ENCODE measurements at regions not wholly inside any gene's neighbourhood (a gene's known extent, or its start where the extent isn't known, plus 50 kb on each side); places are given as distances from the start of the nearest gene placed in this dataset.

DNA sequence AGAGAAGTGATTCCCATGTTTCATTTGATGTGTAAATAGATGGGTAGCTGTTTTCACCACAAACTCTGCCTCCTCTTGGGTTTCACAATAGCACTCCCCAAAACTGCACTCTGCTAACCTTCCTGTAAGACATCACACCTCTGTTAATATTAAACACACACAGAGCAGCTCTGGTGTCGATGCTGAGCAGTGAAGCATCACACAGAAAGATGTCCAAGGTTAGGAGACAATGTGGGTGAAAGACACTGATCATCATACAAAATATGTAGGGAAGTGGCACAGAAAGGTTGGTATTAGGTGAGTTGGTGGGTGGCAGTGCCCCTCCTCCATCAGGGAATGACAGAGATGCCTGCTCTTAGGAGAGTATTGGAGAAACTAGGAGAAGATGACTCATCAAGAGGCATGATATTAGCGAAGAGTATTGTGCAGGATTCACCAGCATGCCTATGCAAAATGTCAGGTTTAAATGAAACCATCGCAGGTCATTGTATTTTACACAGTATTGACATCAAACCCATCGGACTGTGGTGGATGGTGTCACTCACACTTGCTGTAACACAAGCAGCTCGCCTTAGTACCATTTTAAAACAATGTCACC lies 199.7 kb downstream of the TBXT start:
- TF ChIP-seq, protein P1, sequence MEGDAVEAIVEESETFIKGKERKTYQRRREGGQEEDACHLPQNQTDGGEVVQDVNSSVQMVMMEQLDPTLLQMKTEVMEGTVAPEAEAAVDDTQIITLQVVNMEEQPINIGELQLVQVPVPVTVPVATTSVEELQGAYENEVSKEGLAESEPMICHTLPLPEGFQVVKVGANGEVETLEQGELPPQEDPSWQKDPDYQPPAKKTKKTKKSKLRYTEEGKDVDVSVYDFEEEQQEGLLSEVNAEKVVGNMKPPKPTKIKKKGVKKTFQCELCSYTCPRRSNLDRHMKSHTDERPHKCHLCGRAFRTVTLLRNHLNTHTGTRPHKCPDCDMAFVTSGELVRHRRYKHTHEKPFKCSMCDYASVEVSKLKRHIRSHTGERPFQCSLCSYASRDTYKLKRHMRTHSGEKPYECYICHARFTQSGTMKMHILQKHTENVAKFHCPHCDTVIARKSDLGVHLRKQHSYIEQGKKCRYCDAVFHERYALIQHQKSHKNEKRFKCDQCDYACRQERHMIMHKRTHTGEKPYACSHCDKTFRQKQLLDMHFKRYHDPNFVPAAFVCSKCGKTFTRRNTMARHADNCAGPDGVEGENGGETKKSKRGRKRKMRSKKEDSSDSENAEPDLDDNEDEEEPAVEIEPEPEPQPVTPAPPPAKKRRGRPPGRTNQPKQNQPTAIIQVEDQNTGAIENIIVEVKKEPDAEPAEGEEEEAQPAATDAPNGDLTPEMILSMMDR (IDR thresholded peaks at IDR 0.05; ENCODE audit: extremely low read depth, missing control alignments) = no peak
- DNase-seq (ENCODE audit: low spot score) = no peak

DNA sequence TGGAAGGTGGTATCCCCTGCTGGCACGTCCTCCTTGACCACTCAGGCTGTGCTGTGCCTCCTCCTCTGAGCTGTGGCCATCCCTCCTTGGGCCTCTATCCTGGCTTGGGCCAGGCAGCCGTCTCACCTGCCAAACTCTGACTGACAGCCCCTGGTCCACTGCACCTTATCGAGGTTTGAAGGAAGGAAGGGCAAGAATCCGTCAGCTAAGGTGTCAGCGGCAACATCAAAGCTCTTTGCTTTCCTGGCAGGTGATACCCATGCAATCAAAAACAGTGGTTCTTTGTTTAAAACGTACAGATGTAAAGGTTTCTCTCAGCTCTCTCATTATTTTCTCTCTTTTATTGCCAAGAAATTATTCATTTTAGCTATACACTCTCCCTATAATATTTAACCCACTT lies 203.9 kb downstream of the TBXT start:
- TF ChIP-seq, protein P1 (IDR thresholded peaks at IDR 0.05; ENCODE audit: extremely low read depth, missing control alignments) = no peak
- DNase-seq (ENCODE audit: low spot score) = no peak

DNA sequence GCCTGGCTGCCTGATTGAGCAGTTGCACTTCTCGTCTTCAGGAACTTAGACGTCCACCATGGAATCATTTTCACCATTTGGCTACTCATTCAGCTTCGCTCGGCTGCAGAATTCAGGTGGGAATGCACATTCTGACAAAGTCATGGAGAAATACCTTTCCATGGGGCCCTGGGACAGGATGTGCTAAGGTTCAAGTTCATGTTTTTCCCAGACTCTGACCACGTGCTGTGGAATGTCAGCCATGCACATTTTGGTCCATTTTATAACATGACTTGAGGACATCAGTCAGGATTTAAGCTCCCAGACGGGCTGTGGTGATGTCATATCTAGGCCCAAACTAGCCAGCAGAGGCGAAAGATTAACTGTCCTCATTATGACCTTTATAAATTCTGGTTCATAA lies 205.3 kb downstream of the TBXT start:
- TF ChIP-seq, protein P1 (IDR thresholded peaks at IDR 0.05; ENCODE audit: extremely low read depth, missing control alignments) = no peak
- DNase-seq (ENCODE audit: low spot score) = no peak

DNA sequence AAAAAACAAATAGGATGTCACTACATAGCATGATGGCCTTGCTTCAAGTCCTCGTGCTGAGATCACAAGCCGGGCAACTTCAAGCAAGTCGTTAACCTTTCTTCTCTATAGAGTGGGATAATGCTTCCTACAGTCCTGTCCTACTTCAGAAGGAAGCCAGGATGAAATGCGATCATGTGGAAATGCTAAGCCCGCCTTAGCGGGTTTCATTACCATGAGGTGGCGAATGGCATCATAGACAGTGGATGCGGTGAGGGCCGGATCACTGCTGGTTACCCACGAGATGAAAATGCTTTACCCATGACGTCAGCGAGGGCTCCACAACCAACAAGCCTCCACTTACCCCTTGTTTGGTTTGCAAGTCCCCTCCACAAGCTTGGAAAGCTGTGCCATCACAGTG lies 206.4 kb downstream of the TBXT start:
- TF ChIP-seq, protein P1 (IDR thresholded peaks at IDR 0.05; ENCODE audit: extremely low read depth, missing control alignments) = no peak
- no peak for DNase-seq (ENCODE audit: low spot score)

DNA sequence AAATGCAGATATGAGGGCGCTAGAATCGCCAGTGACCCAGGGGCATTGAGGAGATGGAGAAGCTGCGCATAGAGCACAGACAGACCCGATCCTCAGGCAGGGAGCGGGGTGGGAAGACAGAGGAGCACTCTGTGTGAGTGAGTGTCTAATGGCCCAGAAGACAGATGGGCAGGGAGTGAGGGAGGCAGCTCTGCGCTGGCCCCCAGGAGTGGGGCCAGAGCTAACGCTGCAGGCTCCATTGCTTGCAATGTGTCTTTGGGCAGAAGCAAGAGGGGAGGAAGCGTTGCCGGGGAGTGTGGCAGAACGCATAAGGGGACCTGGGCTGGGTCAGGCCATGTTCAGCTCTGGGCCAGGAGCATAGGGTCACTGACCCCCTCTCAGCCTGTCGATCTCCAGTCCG lies 207.0 kb downstream of the TBXT start:
- DNase-seq (ENCODE audit: low spot score) = no peak
- TF ChIP-seq, protein P1 (IDR thresholded peaks at IDR 0.05; ENCODE audit: extremely low read depth, missing control alignments) = no peak

DNA sequence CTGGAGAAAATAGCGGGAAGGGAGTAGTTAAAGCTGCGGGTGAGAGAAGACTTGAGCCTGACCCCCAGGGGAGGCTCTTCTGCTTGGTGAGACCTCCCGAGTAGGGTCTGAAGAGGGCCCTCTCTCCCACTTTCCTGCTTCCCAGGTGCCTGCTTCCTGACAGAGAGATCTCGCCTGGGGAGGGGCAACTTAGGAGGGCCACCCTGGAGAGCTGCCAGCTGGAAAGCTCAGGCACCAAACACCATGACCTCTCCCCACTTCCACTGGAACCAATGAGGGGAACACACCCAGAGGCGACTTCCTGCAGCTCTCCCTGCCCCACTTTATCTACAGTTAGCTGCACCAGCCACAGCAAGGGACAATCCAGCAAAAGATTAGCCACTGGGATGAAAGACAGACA lies 208.0 kb downstream of the TBXT start:
- TF ChIP-seq, protein P1 (IDR thresholded peaks at IDR 0.05; ENCODE audit: extremely low read depth, missing control alignments) = no peak
- no peak for DNase-seq (ENCODE audit: low spot score)

DNA sequence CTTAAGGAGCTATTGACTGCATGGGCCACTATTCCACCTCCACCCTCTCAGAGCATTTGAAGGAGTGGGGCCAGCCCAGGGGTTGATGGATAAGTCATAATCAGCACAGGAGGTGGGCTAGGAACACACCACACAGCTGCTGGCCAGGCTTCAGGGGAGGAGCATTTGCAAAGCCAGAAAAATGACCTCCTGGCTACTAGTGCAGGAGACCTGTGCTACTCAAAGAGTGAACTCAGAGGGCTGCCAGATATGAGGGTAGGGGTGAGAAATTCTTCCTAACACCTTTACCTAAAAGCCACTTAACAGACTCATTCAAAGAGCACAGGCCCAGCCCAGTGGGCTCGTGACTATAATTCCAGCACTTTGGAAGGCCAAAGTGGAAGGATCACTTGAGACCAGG lies 210.8 kb downstream of the TBXT start:
- TF ChIP-seq, protein P1 (IDR thresholded peaks at IDR 0.05; ENCODE audit: extremely low read depth, missing control alignments) = no peak
- no peak for DNase-seq (ENCODE audit: low spot score)

Data from GM20000 (cell line).